NT2/D1 (cell line): ENCODE measurements at regions not wholly inside any gene's neighbourhood (a gene's known extent, or its start where the extent isn't known, plus 50 kb on each side); places are given as distances from the start of the nearest gene placed in this dataset.

Source experiments
- YY1 ChIP-seq: IDR thresholded peaks from 2 replicates; pipeline ENCODE4 v1.6.1; 2011; ENCODE audit not compliant: insufficient read length, insufficient read depth
- ZNF274 ChIP-seq: IDR thresholded peaks from 2 replicates; pipeline ENCODE4 v1.6.1; 2011; ENCODE audit warnings: mild to moderate bottlenecking, low read depth, low read length

DNA sequence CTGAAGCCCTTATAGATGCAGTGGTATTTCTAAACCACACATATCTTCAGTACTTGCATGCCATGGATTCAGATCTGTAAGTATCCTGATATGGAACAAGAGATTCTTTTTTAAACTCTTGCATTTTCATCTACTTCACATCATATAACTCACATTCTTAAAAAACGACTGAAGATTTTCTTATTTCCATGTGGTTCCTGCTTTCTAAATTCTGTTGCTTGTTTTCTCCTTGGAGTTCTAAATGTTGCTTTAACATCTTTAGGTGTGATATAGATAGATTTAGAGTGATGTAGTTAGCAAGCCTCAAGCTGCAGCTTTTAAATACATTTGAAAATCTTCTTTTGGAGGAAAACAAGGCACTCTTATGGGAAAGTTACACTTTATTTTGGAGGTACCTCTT lies 455.4 kb downstream of the FOXG1 start:
- TF ChIP-seq ZNF274 (no peak), YY1 (no peak)
